PC-9 (cell line): ENCODE measurements at regions not wholly inside any gene's neighbourhood (a gene's known extent, or its start where the extent isn't known, plus 50 kb on each side); places are given as distances from the start of the nearest gene placed in this dataset.

Experiments
- BruUV-seq: library from RNA; stranded (reverse); fragments of 400-500 nt; replicated peaks from 2 replicates; lab custom pipeline; 2021; lab: Mats Ljungman, UMichigan
- CTCF ChIA-PET: fragments of 300-600 bp; sonication (Branson Sonifier 250); formaldehyde crosslinking; loops from one replicate; lab custom pipeline; 2022; ENCODE audit warnings: antibody characterized with exemption; lab: Charles Lee
- POLR2A ChIA-PET: fragments of 300-600 bp; sonication (Branson Sonifier 250); formaldehyde crosslinking; loops from one replicate; lab custom pipeline; 2022; ENCODE audit warnings: antibody characterized with exemption; ENCODE audit not compliant: unreplicated experiment; lab: Charles Lee
- DNase-seq, 2 experiments: peaks; one replicate each; pipeline versions ENCODE4 v3.0.0 to v3.0.0-alpha.2; 2015 to 2022; ENCODE audit warnings: mixed read lengths in 1 of 2
- H2AFZ ChIP-seq: fragments of 200-600 bp; sonication (generic); 2 replicates; pipeline ENCODE4 v1.8.1; 2017; ENCODE audit warnings: antibody characterized with exemption
- H3F3A ChIP-seq: fragments of 200-600 bp; sonication (generic); 2 replicates; pipeline ENCODE4 v1.8.1; 2017; ENCODE audit warnings: antibody characterized with exemption, mild to moderate bottlenecking, low read depth; ENCODE audit not compliant: insufficient read depth
- H3K27ac ChIP-seq: fragments of 200-600 bp; sonication (generic); 2 replicates; pipeline ENCODE4 v1.6.1; 2016; ENCODE audit warnings: mixed run types
- H3K27me3 ChIP-seq: fragments of 200-600 bp; sonication (generic); 2 replicates; pipeline ENCODE4 v1.6.1; 2016; ENCODE audit warnings: low read depth, mixed run types; ENCODE audit not compliant: insufficient read depth
- H3K36me3 ChIP-seq: fragments of 200-600 bp; sonication (generic); 2 replicates; pipeline ENCODE4 v1.6.1; 2016; ENCODE audit warnings: low read depth, mixed run types
- H3K4me1 ChIP-seq: fragments of 200-600 bp; sonication (generic); replicated peaks from 2 replicates; pipeline ENCODE4 v1.6.1; 2016; ENCODE audit warnings: mixed run types; ENCODE audit not compliant: insufficient read depth
- H3K4me2 ChIP-seq: fragments of 200-600 bp; sonication (generic); 2 replicates; pipeline ENCODE4 v1.6.1; 2017; ENCODE audit warnings: mixed run types
- H3K4me3 ChIP-seq: fragments of 200-600 bp; sonication (generic); 2 replicates; pipeline ENCODE4 v1.6.1; 2016; ENCODE audit warnings: mixed run types
- H3K79me2 ChIP-seq: fragments of 200-600 bp; sonication (generic); 2 replicates; pipeline ENCODE4 v1.6.1; 2017; ENCODE audit warnings: low read depth, mixed run types
- H3K9me2 ChIP-seq: fragments of 200-600 bp; sonication (generic); 2 replicates; pipeline ENCODE4 v1.8.1; 2017; ENCODE audit warnings: mild to moderate bottlenecking; ENCODE audit not compliant: insufficient read depth
- H3K9me3 ChIP-seq: fragments of 200-600 bp; sonication (generic); 2 replicates; pipeline ENCODE4 v1.8.1; 2016; ENCODE audit warnings: low read depth; ENCODE audit not compliant: insufficient read depth
- H4K20me1 ChIP-seq: fragments of 200-600 bp; sonication (generic); 2 replicates; pipeline ENCODE4 v1.8.1; 2017; ENCODE audit not compliant: insufficient read depth
- EZH2 ChIP-seq: fragments of 200-600 bp; sonication (generic); IDR thresholded peaks from 2 replicates; pipeline ENCODE4 v1.8.0; 2017; ENCODE audit warnings: antibody characterized with exemption, low read depth
- intact Hi-C: fragments of 100-400 bp; cut with micrococcal nuclease; formaldehyde crosslinking; loops from one replicate; pipeline ENCODE4 v1.10.0; 2022; ENCODE audit not compliant: unreplicated experiment
- TF ChIP-seq, protein P1 (sequence below): fragments of 200-600 bp; sonication (generic); conservative IDR thresholded peaks from 2 replicates; pipeline ENCODE4 v1.6.1; 2017; ENCODE audit warnings: mixed run types, antibody characterized with exemption, mild to moderate bottlenecking, moderate library complexity

DNA sequence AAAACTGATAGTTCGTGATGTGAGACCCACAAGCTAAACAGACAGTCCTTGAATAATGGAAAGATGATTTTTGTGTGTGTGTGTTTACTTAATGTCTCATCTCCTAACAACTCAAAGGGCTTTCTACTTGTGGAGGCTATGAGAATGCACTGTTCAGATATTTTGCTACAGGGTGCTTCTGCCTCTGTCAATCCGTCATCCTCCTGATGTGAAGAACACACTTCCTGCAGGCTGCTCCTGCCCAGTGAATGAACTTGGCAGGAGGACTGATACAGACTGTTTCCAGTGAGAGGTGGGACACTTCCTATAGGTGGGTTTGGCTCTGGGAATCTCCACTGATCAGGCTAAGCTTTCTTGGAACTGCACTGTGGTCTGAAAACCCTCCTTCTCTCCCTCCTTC, 168.4 kb upstream of the STARD13 start:
- TF ChIP-seq EZH2, result no peak
- TF ChIP-seq, protein P1, sequence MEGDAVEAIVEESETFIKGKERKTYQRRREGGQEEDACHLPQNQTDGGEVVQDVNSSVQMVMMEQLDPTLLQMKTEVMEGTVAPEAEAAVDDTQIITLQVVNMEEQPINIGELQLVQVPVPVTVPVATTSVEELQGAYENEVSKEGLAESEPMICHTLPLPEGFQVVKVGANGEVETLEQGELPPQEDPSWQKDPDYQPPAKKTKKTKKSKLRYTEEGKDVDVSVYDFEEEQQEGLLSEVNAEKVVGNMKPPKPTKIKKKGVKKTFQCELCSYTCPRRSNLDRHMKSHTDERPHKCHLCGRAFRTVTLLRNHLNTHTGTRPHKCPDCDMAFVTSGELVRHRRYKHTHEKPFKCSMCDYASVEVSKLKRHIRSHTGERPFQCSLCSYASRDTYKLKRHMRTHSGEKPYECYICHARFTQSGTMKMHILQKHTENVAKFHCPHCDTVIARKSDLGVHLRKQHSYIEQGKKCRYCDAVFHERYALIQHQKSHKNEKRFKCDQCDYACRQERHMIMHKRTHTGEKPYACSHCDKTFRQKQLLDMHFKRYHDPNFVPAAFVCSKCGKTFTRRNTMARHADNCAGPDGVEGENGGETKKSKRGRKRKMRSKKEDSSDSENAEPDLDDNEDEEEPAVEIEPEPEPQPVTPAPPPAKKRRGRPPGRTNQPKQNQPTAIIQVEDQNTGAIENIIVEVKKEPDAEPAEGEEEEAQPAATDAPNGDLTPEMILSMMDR, result no peak
- H3F3A ChIP-seq, result no peaks in the 10 kb centered on the region

GRCh38 chr13:33454844-33455705, 169.5 kb upstream of the STARD13 start:
- Histone ChIP-seq H4K20me1 (no peaks in the 10 kb centered on the region), H3K36me3 (no peaks in the 10 kb centered on the region), H3K79me2 (no peaks in the 10 kb centered on the region), H3K4me3 (no peak overlapping the region), H3K27ac (no peak overlapping the region), H3F3A (no peaks in the 10 kb centered on the region), H2AFZ (0 out of 2 replicates have a peak overlapping the region, but pooled peaks have one; percentile 19), H3K9me3 (no peaks in the 10 kb centered on the region), H3K9me2 (no peaks in the 10 kb centered on the region; the same call in none of the 2 replicates), H3K4me2 (no peak overlapping the region), H3K4me1 (no peaks in the 10 kb centered on the region), H3K27me3 (no peaks in the 10 kb centered on the region)
- CTCF ChIA-PET, result no interaction called here
- no TSS peak for BruUV-seq
- intact Hi-C loops, result no loop called here
- POLR2A ChIA-PET, result no interaction called here
- TF ChIP-seq, protein P1, result no peak
- TF ChIP-seq EZH2, result no peak
- DNase-seq, result no peak

More for the DNA sequence above, 168.4 kb upstream of the STARD13 start:
- H3K9me2 ChIP-seq, result no peaks in the 10 kb centered on the region; the same call in none of the 2 replicates
- no peaks in the 10 kb centered on the region for H3K79me2 ChIP-seq
- CTCF ChIA-PET, result no interaction called here
- no peak overlapping the region for H3K4me2 ChIP-seq
- no peak overlapping the region for H3K4me3 ChIP-seq
- no TSS peak for BruUV-seq
- H3K27me3 ChIP-seq, result no peaks in the 10 kb centered on the region
- no peak for DNase-seq
- H3K4me1 ChIP-seq, result no peaks in the 10 kb centered on the region
- no peaks in the 10 kb centered on the region for H4K20me1 ChIP-seq
- H3K36me3 ChIP-seq, result no peaks in the 10 kb centered on the region
- no peak overlapping the region for H3K27ac ChIP-seq
- POLR2A ChIA-PET, result no interaction called here
- no peaks in the 10 kb centered on the region for H3K9me3 ChIP-seq
- H2AFZ ChIP-seq, result no peak overlapping the region
- intact Hi-C loops, result no loop called here

GRCh38 chr13:33459702-33460101, 174.1 kb upstream of the STARD13 start:
- no peak overlapping the region for H3K4me2 ChIP-seq
- TF ChIP-seq EZH2, result no peak
- TF ChIP-seq, protein P1, result no peak
- no peaks in the 10 kb centered on the region for H3F3A ChIP-seq
- H3K9me3 ChIP-seq, result no peaks in the 10 kb centered on the region
- no peaks in the 10 kb centered on the region for H3K79me2 ChIP-seq
- H3K27me3 ChIP-seq, result no peaks in the 10 kb centered on the region
- H3K4me3 ChIP-seq, result no peak overlapping the region
- ChIA-PET CTCF (no interaction called here), POLR2A (no interaction called here)
- no peak overlapping the region for H2AFZ ChIP-seq
- intact Hi-C loops, result no loop called here
- H3K36me3 ChIP-seq, result no peaks in the 10 kb centered on the region
- no peaks in the 10 kb centered on the region for H3K4me1 ChIP-seq
- H3K9me2 ChIP-seq, result no peaks in the 10 kb centered on the region; the same call in 1 of the 2 replicates
- no peaks in the 10 kb centered on the region for H4K20me1 ChIP-seq
- no peak overlapping the region for H3K27ac ChIP-seq
- no TSS peak for BruUV-seq
- DNase-seq, result no peak
